Smooth muscle cell (in vitro differentiated cells): ENCODE measurements at regions not wholly inside any gene's neighbourhood (a gene's known extent, or its start where the extent isn't known, plus 50 kb on each side); places are given as distances from the start of the nearest gene placed in this dataset.

Source experiments
- DNase-seq: peaks from one replicate; lab custom pipeline; 2025; ENCODE audit not compliant: unreplicated experiment; lab: John Stamatoyannopoulos, UW
- H2AFZ ChIP-seq: fragments of 200-600 bp; sonication (generic); 2 replicates; pipeline ENCODE4 v1.6.0; 2016; ENCODE audit warnings: antibody characterized with exemption, low read depth, mild to moderate bottlenecking
- H3F3A ChIP-seq: fragments of 200-600 bp; sonication (generic); 2 replicates; pipeline ENCODE4 v1.6.0; 2017; ENCODE audit warnings: antibody characterized with exemption, low read depth
- H3K27ac ChIP-seq: fragments of 200-600 bp; sonication (generic); 2 replicates; pipeline ENCODE4 v1.5.1; 2016; ENCODE audit warnings: low read depth, mild to moderate bottlenecking
- H3K27me3 ChIP-seq: fragments of 200-600 bp; sonication (generic); 2 replicates; pipeline ENCODE4 v1.6.1; 2016; ENCODE audit warnings: low read depth, mild to moderate bottlenecking
- H3K36me3 ChIP-seq: fragments of 200-600 bp; sonication (generic); 2 replicates; pipeline ENCODE4 v1.5.1; 2016; ENCODE audit warnings: low read depth
- H3K4me1 ChIP-seq: fragments of 200-600 bp; sonication (generic); 2 replicates; pipeline ENCODE4 v1.5.1; 2016; ENCODE audit warnings: low read depth
- H3K4me2 ChIP-seq: fragments of 200-600 bp; sonication (generic); 2 replicates; pipeline ENCODE4 v1.6.0; 2016; ENCODE audit warnings: mild to moderate bottlenecking
- H3K4me3 ChIP-seq: fragments of 200-600 bp; sonication (generic); 2 replicates; pipeline ENCODE4 v1.5.1; 2016; ENCODE audit warnings: mild to moderate bottlenecking
- H3K79me2 ChIP-seq: fragments of 200-600 bp; sonication (generic); 2 replicates; pipeline ENCODE4 v1.6.0; 2016; ENCODE audit warnings: low read depth, mild to moderate bottlenecking
- H3K9ac ChIP-seq: fragments of 200-600 bp; sonication (generic); 2 replicates; pipeline ENCODE4 v1.6.0; 2016; ENCODE audit warnings: low read depth
- H3K9me3 ChIP-seq: fragments of 200-600 bp; sonication (generic); replicated peaks from 2 replicates; pipeline ENCODE4 v1.5.1; 2016; ENCODE audit warnings: low read depth
- H4K20me1 ChIP-seq: fragments of 200-600 bp; sonication (generic); 2 replicates; pipeline ENCODE4 v1.6.0; 2016; ENCODE audit warnings: low read depth
- CTCF ChIP-seq: fragments of 200-600 bp; sonication (generic); IDR thresholded peaks from 2 replicates; pipeline ENCODE4 v1.5.1; 2017; ENCODE audit warnings: borderline replicate concordance, mild to moderate bottlenecking, antibody characterized with exemption; ENCODE audit not compliant: insufficient read depth, poor library complexity, severe bottlenecking
- WGBS: methylation state at CpG from one replicate; pipeline ENCODE4 v1.1.7; 2016; ENCODE audit warnings: low lambda C conversion rate; 5-methylcytosine and 5-hydroxymethylcytosine counted together

GRCh38 chr22:47765757-47766156 lies 1003.3 kb downstream of the TBC1D22A start:
- Histone ChIP-seq H3K79me2 (no peaks in the 10 kb centered on the region), H3K36me3 (no peaks in the 10 kb centered on the region), H2AFZ (no peak overlapping the region), H3K4me2 (no peak overlapping the region), H3K9ac (no peak overlapping the region), H3K27me3 (no peaks in the 10 kb centered on the region), H3K4me3 (no peak overlapping the region), H3F3A (no peaks in the 10 kb centered on the region), H3K9me3 (no peaks in the 10 kb centered on the region), H3K27ac (no peak overlapping the region), H3K4me1 (no peaks in the 10 kb centered on the region), H4K20me1 (no peaks in the 10 kb centered on the region)
- no peak for DNase-seq
- 89% methylated on average over 6 of the region's 6 CpGs for WGBS
- no peak for TF ChIP-seq CTCF

- 80% methylated on average over 3 of the region's 3 CpGs for WGBS
- H3K4me1 ChIP-seq = no peaks in the 10 kb centered on the region
- no peak for DNase-seq
- H3K27ac ChIP-seq = no peak overlapping the region
- H3K36me3 ChIP-seq = no peaks in the 10 kb centered on the region
- no peak overlapping the region for H3K4me2 ChIP-seq
- no peaks in the 10 kb centered on the region for H3K79me2 ChIP-seq
- H4K20me1 ChIP-seq = no peaks in the 10 kb centered on the region
- H3K4me3 ChIP-seq = no peak overlapping the region
- no peaks in the 10 kb centered on the region for H3K9me3 ChIP-seq
- H3K27me3 ChIP-seq = no peaks in the 10 kb centered on the region
- H3K9ac ChIP-seq = no peak overlapping the region
- TF ChIP-seq CTCF = no peak
- no peaks in the 10 kb centered on the region for H3F3A ChIP-seq
- no peak overlapping the region for H2AFZ ChIP-seq
Measured at GRCh38 chr22:47762141-47762540, 999.7 kb downstream of the TBC1D22A start.

- Histone ChIP-seq H3K9me3 (no peaks in the 10 kb centered on the region), H3K79me2 (no peaks in the 10 kb centered on the region), H4K20me1 (no peaks in the 10 kb centered on the region), H3F3A (no peaks in the 10 kb centered on the region), H3K27ac (no peak overlapping the region), H3K4me1 (no peaks in the 10 kb centered on the region), H3K36me3 (no peaks in the 10 kb centered on the region), H3K27me3 (no peaks in the 10 kb centered on the region), H3K9ac (no peak overlapping the region), H3K4me3 (no peak overlapping the region), H2AFZ (no peak overlapping the region), H3K4me2 (no peak overlapping the region)
- TF ChIP-seq CTCF = no peak
- DNase-seq = no peak
- 90% methylated on average over 2 of the region's 3 CpGs for WGBS
Measured at GRCh38 chr22:47759909-47760308, 997.5 kb downstream of the TBC1D22A start.

- no peak overlapping the region for H3K4me2 ChIP-seq
- H2AFZ ChIP-seq = no peak overlapping the region
- no peak for TF ChIP-seq CTCF
- no peaks in the 10 kb centered on the region for H3K4me1 ChIP-seq
- no peak overlapping the region for H3K9ac ChIP-seq
- no peaks in the 10 kb centered on the region for H3K36me3 ChIP-seq
- H3K4me3 ChIP-seq = no peak overlapping the region
- H3F3A ChIP-seq = no peaks in the 10 kb centered on the region
- no peak overlapping the region for H3K27ac ChIP-seq
- no peak for DNase-seq
- no peaks in the 10 kb centered on the region for H3K79me2 ChIP-seq
- no peaks in the 10 kb centered on the region for H4K20me1 ChIP-seq
- WGBS = 68% methylated on average over 3 of the region's 3 CpGs
- H3K27me3 ChIP-seq = no peaks in the 10 kb centered on the region
- H3K9me3 ChIP-seq = no peaks in the 10 kb centered on the region
Measured at GRCh38 chr22:47757741-47758140, 995.3 kb downstream of the TBC1D22A start.
